ENCODE measurements at regions not wholly inside any gene's neighbourhood (a gene's known extent, or its start where the extent isn't known, plus 50 kb on each side); places are given as distances from the start of the nearest gene placed in this dataset.
"Not testable (repeated sequence)": the region's sequence is repeated elsewhere in the genome, so short reads cannot be mapped to it uniquely, and the experiment has no call there.

DNA sequence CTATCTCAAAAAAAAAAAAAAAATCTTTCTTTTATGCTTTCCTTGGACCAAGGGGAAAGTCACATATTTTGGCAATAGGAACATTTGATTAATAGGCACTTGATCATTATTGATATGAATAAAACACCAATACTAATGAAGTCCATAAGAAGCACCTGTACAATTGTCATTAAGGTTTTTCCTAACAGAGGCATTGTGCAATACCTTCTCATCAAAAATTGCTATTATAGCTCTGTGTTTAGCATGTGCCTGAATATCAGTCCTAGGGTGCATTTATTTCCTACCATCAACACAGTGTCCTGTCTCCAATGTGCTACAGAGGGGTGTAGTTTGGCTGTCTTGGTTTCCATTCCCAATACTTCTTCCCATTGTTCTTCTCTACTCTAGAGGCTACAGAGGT is 483.8 kb upstream of the SPRED2 start:
- H3K9me3 ChIP-seq (ENCODE audit: control insufficient read depth in 2 of 2, low read length in 2 of 2) = no peaks in the 10 kb centered on the region
- H3K27me3 ChIP-seq (ENCODE audit: control insufficient read depth in 2 of 2, insufficient read depth in 2 of 2, low read length in 2 of 2) = no peaks in the 10 kb centered on the region
- no peaks in the 10 kb centered on the region for H3K36me3 ChIP-seq (ENCODE audit: control insufficient read depth in 2 of 2, insufficient read depth in 2 of 2, low read length in 2 of 2)
- H3K4me1 ChIP-seq (ENCODE audit: control insufficient read depth in 2 of 2, insufficient read depth in 2 of 2, low read length in 2 of 2) = no peaks in the 10 kb centered on the region
- H3K9ac ChIP-seq (ENCODE audit: low read depth in 1 of 2, low read length in 2 of 2) = no peak overlapping the region
- H3K27ac ChIP-seq (ENCODE audit: low read depth in 2 of 2, low read length in 2 of 2) = no peak overlapping the region
- H3K4me3 ChIP-seq (ENCODE audit: low read length in 2 of 2) = no peak overlapping the region

DNA sequence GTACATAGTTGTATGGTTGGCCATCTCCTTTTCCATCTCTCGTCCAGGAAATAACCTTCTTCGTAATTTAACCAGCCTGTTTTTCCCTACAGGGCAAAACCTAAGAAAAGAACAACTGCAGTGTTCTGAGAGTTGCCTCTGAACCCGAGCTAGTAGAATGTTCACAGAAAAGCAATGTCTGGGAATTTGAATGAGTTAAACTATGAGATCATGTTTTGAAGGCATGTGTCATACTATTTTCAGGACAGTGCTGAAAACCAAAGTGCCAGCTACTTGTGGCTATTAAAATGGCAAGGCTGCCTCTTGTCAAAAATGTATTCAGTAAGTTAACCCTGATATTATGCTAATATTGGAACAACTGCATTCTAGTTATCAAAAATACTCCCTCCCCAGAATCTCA is 482.9 kb upstream of the SPRED2 start:
- no peak overlapping the region for H3K27ac ChIP-seq (ENCODE audit: low read depth in 2 of 2, low read length in 2 of 2)
- no peaks in the 10 kb centered on the region for H3K27me3 ChIP-seq (ENCODE audit: control insufficient read depth in 2 of 2, insufficient read depth in 2 of 2, low read length in 2 of 2)
- H3K36me3 ChIP-seq (ENCODE audit: control insufficient read depth in 2 of 2, insufficient read depth in 2 of 2, low read length in 2 of 2) = no peaks in the 10 kb centered on the region
- no peaks in the 10 kb centered on the region for H3K9me3 ChIP-seq (ENCODE audit: control insufficient read depth in 2 of 2, low read length in 2 of 2)
- no peak overlapping the region for H3K9ac ChIP-seq (ENCODE audit: low read depth in 1 of 2, low read length in 2 of 2)
- H3K4me1 ChIP-seq (ENCODE audit: control insufficient read depth in 2 of 2, insufficient read depth in 2 of 2, low read length in 2 of 2) = no peaks in the 10 kb centered on the region
- no peak overlapping the region for H3K4me3 ChIP-seq (ENCODE audit: low read length in 2 of 2)

DNA sequence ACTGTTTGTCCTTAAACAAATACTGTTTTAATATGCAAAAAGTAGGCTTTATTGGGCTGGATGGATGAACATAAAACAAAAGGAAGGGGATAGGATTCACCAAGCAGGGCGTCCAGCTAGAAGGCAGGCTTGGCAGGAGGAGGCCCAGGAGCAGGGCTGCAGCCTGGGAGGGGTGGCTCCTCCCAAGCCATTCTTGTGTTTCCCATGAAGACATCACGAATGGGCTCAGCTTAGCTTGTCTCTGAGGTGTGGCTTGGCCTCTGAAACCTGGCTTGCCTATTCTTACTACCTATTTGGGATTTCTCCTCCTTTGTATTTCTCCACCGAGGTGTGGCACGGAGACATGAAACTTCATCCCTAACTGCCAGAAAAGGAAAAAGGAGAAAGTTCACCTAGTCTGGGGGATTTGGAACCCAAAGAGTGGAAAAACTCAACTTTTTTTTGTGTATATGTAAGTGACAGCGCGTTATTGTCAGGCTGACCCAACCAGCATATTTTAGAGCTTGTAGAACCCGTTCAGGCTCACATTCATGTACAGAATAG is 481.9 kb upstream of the SPRED2 start:
- Histone ChIP-seq H3K27me3 (ENCODE audit: control insufficient read depth in 2 of 2, insufficient read depth in 2 of 2, low read length in 2 of 2) (no peaks in the 10 kb centered on the region), H3K27ac (ENCODE audit: low read depth in 2 of 2, low read length in 2 of 2) (no peak overlapping the region), H3K4me1 (ENCODE audit: control insufficient read depth in 2 of 2, insufficient read depth in 2 of 2, low read length in 2 of 2) (no peaks in the 10 kb centered on the region), H3K4me3 (ENCODE audit: low read length in 2 of 2) (no peak overlapping the region), H3K9ac (ENCODE audit: low read depth in 1 of 2, low read length in 2 of 2) (no peak overlapping the region), H3K9me3 (ENCODE audit: control insufficient read depth in 2 of 2, low read length in 2 of 2) (no peaks in the 10 kb centered on the region), H3K36me3 (ENCODE audit: control insufficient read depth in 2 of 2, insufficient read depth in 2 of 2, low read length in 2 of 2) (no peaks in the 10 kb centered on the region)

DNA sequence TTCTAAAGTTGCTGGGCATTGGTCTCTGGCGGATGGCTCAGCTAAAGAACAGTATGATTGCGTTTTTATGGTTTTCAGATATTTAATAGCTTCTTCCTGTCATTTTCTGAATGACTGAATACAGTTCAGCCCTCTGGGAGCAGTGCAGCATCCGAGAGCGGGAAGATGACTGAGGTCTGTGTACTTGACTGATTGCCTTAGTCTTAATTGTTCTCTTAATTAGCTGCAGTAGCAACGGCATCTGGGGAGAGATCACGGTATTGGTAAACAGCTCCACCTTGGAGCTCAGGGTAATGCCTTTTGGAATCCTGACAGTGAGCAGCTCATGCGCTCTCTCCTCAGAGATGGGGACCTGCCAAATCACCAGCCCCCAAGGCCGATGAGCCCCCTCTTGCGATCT is 481.4 kb upstream of the SPRED2 start:
- Histone ChIP-seq H3K4me1 (ENCODE audit: control insufficient read depth in 2 of 2, insufficient read depth in 2 of 2, low read length in 2 of 2) (no peaks in the 10 kb centered on the region), H3K27me3 (ENCODE audit: control insufficient read depth in 2 of 2, insufficient read depth in 2 of 2, low read length in 2 of 2) (no peaks in the 10 kb centered on the region), H3K27ac (ENCODE audit: low read depth in 2 of 2, low read length in 2 of 2) (no peak overlapping the region), H3K36me3 (ENCODE audit: control insufficient read depth in 2 of 2, insufficient read depth in 2 of 2, low read length in 2 of 2) (no peaks in the 10 kb centered on the region), H3K4me3 (ENCODE audit: low read length in 2 of 2) (no peak overlapping the region), H3K9ac (ENCODE audit: low read depth in 1 of 2, low read length in 2 of 2) (no peak overlapping the region), H3K9me3 (ENCODE audit: control insufficient read depth in 2 of 2, low read length in 2 of 2) (no peaks in the 10 kb centered on the region)

DNA sequence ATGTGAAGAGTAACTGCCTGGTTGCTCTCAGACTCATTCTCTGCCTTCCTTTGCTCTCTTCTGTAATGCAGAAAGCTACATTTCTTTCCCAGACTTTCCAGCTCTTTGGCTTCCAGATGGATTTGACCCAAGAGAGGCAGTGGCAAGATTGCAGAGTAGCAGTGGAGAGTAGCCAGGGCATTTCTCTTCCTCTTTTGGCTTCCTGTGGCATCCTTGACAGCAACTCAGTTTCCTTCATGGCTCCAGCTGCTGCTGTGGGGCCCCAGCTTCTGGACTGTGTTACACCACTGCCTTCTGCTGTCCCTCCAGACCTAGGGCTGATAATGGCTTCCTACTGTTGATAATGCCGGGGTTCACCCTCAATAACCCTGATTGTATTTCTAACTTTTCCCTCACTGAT is 469.4 kb upstream of the SPRED2 start:
- no peaks in the 10 kb centered on the region for H3K9me3 ChIP-seq (ENCODE audit: control insufficient read depth in 2 of 2, low read length in 2 of 2)
- no peaks in the 10 kb centered on the region for H3K27me3 ChIP-seq (ENCODE audit: control insufficient read depth in 2 of 2, insufficient read depth in 2 of 2, low read length in 2 of 2)
- no peak overlapping the region for H3K27ac ChIP-seq (ENCODE audit: low read depth in 2 of 2, low read length in 2 of 2)
- H3K36me3 ChIP-seq (ENCODE audit: control insufficient read depth in 2 of 2, insufficient read depth in 2 of 2, low read length in 2 of 2) = no peaks in the 10 kb centered on the region
- no peak overlapping the region for H3K4me3 ChIP-seq (ENCODE audit: low read length in 2 of 2)
- H3K4me1 ChIP-seq (ENCODE audit: control insufficient read depth in 2 of 2, insufficient read depth in 2 of 2, low read length in 2 of 2) = no peaks in the 10 kb centered on the region
- no peak overlapping the region for H3K9ac ChIP-seq (ENCODE audit: low read depth in 1 of 2, low read length in 2 of 2)

DNA sequence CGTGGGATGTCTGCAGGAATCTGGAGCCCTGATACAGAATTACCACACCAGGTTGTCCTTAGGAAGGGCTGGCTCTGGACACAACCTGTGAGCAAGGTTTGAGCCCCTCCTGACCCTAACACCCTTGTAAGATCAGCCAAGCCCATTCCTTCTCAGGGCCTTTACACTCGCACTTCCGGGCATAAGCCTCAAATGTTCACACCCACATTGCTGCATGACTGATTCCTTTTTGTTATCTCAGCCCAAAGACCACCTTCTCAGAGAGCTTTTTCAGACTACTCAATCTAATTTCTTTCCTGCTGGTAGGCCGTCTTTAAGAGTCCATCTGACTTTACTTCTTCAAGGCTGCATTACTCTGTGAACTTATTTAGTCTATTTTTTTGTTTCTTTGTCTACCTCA is 464.0 kb upstream of the SPRED2 start:
- Histone ChIP-seq H3K27me3 (ENCODE audit: control insufficient read depth in 2 of 2, insufficient read depth in 2 of 2, low read length in 2 of 2) (no peaks in the 10 kb centered on the region), H3K27ac (ENCODE audit: low read depth in 2 of 2, low read length in 2 of 2) (no peak overlapping the region), H3K4me3 (ENCODE audit: low read length in 2 of 2) (no peak overlapping the region), H3K9ac (ENCODE audit: low read depth in 1 of 2, low read length in 2 of 2) (no peak overlapping the region), H3K9me3 (ENCODE audit: control insufficient read depth in 2 of 2, low read length in 2 of 2) (no peaks in the 10 kb centered on the region), H3K36me3 (ENCODE audit: control insufficient read depth in 2 of 2, insufficient read depth in 2 of 2, low read length in 2 of 2) (no peaks in the 10 kb centered on the region), H3K4me1 (ENCODE audit: control insufficient read depth in 2 of 2, insufficient read depth in 2 of 2, low read length in 2 of 2) (no peaks in the 10 kb centered on the region)

DNA sequence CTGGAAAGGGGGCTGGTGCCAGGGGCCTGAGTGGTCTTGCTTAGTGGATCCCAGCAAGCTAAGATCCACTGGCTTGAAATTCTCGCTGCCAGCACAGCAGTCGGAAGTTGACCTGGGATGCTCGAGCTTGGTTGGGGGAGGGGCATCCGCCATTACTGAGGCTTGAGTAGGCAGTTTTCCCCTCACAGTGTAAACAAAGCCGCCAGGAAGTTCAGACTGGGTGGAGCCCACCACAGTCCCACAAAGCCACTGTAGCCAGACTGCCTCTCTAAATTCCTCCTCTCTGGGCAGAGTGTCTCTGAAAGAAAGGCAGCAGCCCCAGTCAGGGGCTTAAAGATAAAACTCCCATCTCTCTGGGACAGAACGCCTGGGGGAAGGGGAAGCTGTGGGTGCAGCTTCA is 457.7 kb upstream of the SPRED2 start:
- not testable (repeated sequence) for H3K9ac ChIP-seq (ENCODE audit: low read depth in 1 of 2, low read length in 2 of 2); H3K4me3 ChIP-seq (ENCODE audit: low read length in 2 of 2); H3K9me3 ChIP-seq (ENCODE audit: control insufficient read depth in 2 of 2, low read length in 2 of 2); H3K4me1 ChIP-seq (ENCODE audit: control insufficient read depth in 2 of 2, insufficient read depth in 2 of 2, low read length in 2 of 2); H3K27ac ChIP-seq (ENCODE audit: low read depth in 2 of 2, low read length in 2 of 2); H3K36me3 ChIP-seq (ENCODE audit: control insufficient read depth in 2 of 2, insufficient read depth in 2 of 2, low read length in 2 of 2); H3K27me3 ChIP-seq (ENCODE audit: control insufficient read depth in 2 of 2, insufficient read depth in 2 of 2, low read length in 2 of 2)

DNA sequence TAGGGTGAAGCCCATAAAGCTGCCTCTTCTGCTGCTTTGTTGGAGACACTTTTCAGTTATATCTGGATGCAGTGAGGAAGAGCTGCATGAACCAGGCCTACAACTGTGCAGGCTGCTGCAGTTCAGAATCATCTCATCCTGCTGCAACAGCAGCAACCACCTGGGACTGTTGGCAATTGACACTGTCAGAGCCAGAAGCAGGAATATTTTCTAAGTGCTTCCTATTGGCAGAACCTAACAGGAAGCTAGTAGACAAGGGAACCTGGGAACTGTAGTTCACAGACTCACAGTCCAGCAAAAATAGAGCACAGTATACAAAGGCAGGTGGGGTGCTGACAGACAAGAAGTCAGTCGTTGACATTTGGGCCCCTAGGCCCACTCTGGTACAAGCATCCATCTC is 452.9 kb upstream of the SPRED2 start:
- Histone ChIP-seq H3K27me3 (ENCODE audit: control insufficient read depth in 2 of 2, insufficient read depth in 2 of 2, low read length in 2 of 2) (no peaks in the 10 kb centered on the region), H3K4me3 (ENCODE audit: low read length in 2 of 2) (no peak overlapping the region), H3K27ac (ENCODE audit: low read depth in 2 of 2, low read length in 2 of 2) (no peak overlapping the region), H3K4me1 (ENCODE audit: control insufficient read depth in 2 of 2, insufficient read depth in 2 of 2, low read length in 2 of 2) (no peaks in the 10 kb centered on the region), H3K9me3 (ENCODE audit: control insufficient read depth in 2 of 2, low read length in 2 of 2) (no peaks in the 10 kb centered on the region), H3K36me3 (ENCODE audit: control insufficient read depth in 2 of 2, insufficient read depth in 2 of 2, low read length in 2 of 2) (no peaks in the 10 kb centered on the region), H3K9ac (ENCODE audit: low read depth in 1 of 2, low read length in 2 of 2) (no peak overlapping the region)

DNA sequence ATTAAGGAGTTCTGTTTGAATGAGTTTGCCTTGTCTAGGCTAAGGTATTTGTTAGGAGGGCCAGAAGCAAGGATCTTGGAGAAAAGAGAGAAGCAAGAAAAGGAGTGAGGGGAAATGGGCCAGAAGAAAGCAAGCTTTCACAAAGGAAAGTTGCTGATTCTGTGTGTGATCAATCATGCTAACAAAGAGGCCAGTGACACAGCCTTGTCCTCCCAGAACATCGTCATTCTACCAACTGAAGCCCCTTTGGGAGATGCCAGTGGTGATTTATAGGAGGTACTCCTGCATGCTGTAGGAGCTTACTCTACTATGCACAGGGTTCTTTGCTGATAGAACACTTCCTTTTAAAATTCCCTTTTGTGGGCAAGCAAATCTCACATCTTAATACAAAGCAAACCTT is 449.2 kb upstream of the SPRED2 start:
- Histone ChIP-seq H3K4me3 (ENCODE audit: low read length in 2 of 2) (no peak overlapping the region), H3K9ac (ENCODE audit: low read depth in 1 of 2, low read length in 2 of 2) (no peak overlapping the region), H3K27ac (ENCODE audit: low read depth in 2 of 2, low read length in 2 of 2) (no peak overlapping the region), H3K27me3 (ENCODE audit: control insufficient read depth in 2 of 2, insufficient read depth in 2 of 2, low read length in 2 of 2) (no peaks in the 10 kb centered on the region), H3K4me1 (ENCODE audit: control insufficient read depth in 2 of 2, insufficient read depth in 2 of 2, low read length in 2 of 2) (no peaks in the 10 kb centered on the region), H3K36me3 (ENCODE audit: control insufficient read depth in 2 of 2, insufficient read depth in 2 of 2, low read length in 2 of 2) (no peaks in the 10 kb centered on the region), H3K9me3 (ENCODE audit: control insufficient read depth in 2 of 2, low read length in 2 of 2) (no peaks in the 10 kb centered on the region)

DNA sequence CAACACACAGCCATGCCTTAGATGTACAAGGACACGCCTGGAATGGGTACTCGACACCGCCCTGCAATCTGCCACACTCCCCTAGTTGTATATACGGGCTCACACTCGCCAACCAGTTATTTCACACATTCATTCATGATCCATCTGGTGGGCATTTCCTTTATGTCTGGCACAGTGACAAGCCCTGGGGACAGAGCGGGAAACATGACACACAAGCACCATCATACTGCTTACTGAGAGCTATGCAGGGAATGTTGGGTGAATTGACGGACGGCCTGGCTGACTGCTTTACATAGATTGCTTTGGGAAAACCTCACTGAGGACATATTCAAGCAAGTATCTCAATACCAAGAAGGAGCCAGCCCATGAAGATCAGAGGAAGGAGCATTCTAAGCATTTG is 448.0 kb upstream of the SPRED2 start:
- H3K4me1 ChIP-seq (ENCODE audit: control insufficient read depth in 2 of 2, insufficient read depth in 2 of 2, low read length in 2 of 2) = no peaks in the 10 kb centered on the region

DNA sequence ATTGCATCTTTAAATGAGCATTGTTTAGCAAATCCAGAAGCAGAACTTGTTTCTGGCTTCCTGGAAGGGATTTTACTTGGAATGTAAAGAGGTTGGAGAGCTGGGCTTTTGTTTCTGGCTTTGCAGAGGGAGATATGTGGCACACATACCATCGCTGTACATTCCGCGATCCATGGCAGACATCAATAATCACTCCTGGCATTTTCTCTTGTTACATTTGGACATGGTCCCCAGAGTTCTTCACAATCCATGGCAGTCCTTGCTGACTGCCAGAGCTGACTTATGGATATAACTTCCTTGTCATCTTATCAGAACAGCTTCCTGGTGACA is 445.6 kb upstream of the SPRED2 start:
- H3K36me3 ChIP-seq (ENCODE audit: control insufficient read depth in 2 of 2, insufficient read depth in 2 of 2, low read length in 2 of 2) = no peaks in the 10 kb centered on the region
- H3K4me1 ChIP-seq (ENCODE audit: control insufficient read depth in 2 of 2, insufficient read depth in 2 of 2, low read length in 2 of 2) = no peaks in the 10 kb centered on the region
- H3K4me3 ChIP-seq (ENCODE audit: low read length in 2 of 2) = no peak overlapping the region
- no peaks in the 10 kb centered on the region for H3K27me3 ChIP-seq (ENCODE audit: control insufficient read depth in 2 of 2, insufficient read depth in 2 of 2, low read length in 2 of 2)
- no peak overlapping the region for H3K27ac ChIP-seq (ENCODE audit: low read depth in 2 of 2, low read length in 2 of 2)
- H3K9me3 ChIP-seq (ENCODE audit: control insufficient read depth in 2 of 2, low read length in 2 of 2) = no peaks in the 10 kb centered on the region
- no peak overlapping the region for H3K9ac ChIP-seq (ENCODE audit: low read depth in 1 of 2, low read length in 2 of 2)

More for the DNA sequence above, 448.0 kb upstream of the SPRED2 start:
- Histone ChIP-seq H3K9me3 (ENCODE audit: control insufficient read depth in 2 of 2, low read length in 2 of 2) (no peaks in the 10 kb centered on the region), H3K9ac (ENCODE audit: low read depth in 1 of 2, low read length in 2 of 2) (no peak overlapping the region), H3K27me3 (ENCODE audit: control insufficient read depth in 2 of 2, insufficient read depth in 2 of 2, low read length in 2 of 2) (no peaks in the 10 kb centered on the region), H3K36me3 (ENCODE audit: control insufficient read depth in 2 of 2, insufficient read depth in 2 of 2, low read length in 2 of 2) (no peaks in the 10 kb centered on the region), H3K27ac (ENCODE audit: low read depth in 2 of 2, low read length in 2 of 2) (no peak overlapping the region), H3K4me3 (ENCODE audit: low read length in 2 of 2) (no peak overlapping the region)

Measured in mucosa of rectum (tissue), 2 donors.